Keratinocyte (primary cell): ENCODE measurements at regions not wholly inside any gene's neighbourhood (a gene's known extent, or its start where the extent isn't known, plus 50 kb on each side); places are given as distances from the start of the nearest gene placed in this dataset.

Experiments
- DNase-seq: peaks from one replicate; pipeline ENCODE4 v3.0.0-alpha.2; 2011; ENCODE audit warnings: low read depth, missing footprints, low spot score
- FAIRE-seq: peaks from 2 replicates; lab custom pipeline; 2011; peaks lifted over from hg19 to GRCh38; lab: Jason Lieb, UNC
- H2AFZ ChIP-seq: 2 replicates; pipeline ENCODE4 v1.6.0; 2012; ENCODE audit warnings: low read length, control low read depth, inconsistent platforms; ENCODE audit not compliant: control insufficient read depth
- H3K27ac ChIP-seq: 2 replicates; pipeline ENCODE4 v1.5.1; 2011; ENCODE audit warnings: low read length; ENCODE audit not compliant: control insufficient read depth, insufficient read depth
- H3K27me3 ChIP-seq: 3 replicates; pipeline ENCODE4 v1.6.0; 2011; ENCODE audit warnings: low read length; ENCODE audit not compliant: control insufficient read depth, insufficient read depth; ENCODE audit errors: extremely low read depth
- H3K36me3 ChIP-seq, 2 experiments: 2 replicates in 1 of 2; 3 replicates in 1 of 2; pipeline ENCODE4 v1.5.1; 2011; ENCODE audit warnings: low read length in 2 of 2, mild to moderate bottlenecking in 1 of 2; ENCODE audit not compliant: control insufficient read depth in 2 of 2, insufficient read depth in 2 of 2; ENCODE audit errors: extremely low read depth in 1 of 2
- H3K4me1 ChIP-seq: 3 replicates; pipeline ENCODE4 v1.5.1; 2011; ENCODE audit warnings: low read length; ENCODE audit not compliant: control insufficient read depth, insufficient read depth; ENCODE audit errors: extremely low read depth
- H3K4me2 ChIP-seq: 3 replicates; pipeline ENCODE4 v1.6.0; 2011; ENCODE audit warnings: low read depth, low read length; ENCODE audit not compliant: control insufficient read depth, insufficient read depth; ENCODE audit errors: extremely low read depth
- H3K4me3 ChIP-seq, 3 experiments: fragments of 200-600 bp in 1 of 3; sonication (generic) in 1 of 3; 2 replicates in 2 of 3; 3 replicates in 1 of 3; pipeline ENCODE4 v1.5.1; 2011 to 2016; ENCODE audit warnings: low read length in 3 of 3, mild to moderate bottlenecking in 3 of 3, control low read depth in 2 of 3, inconsistent platforms in 1 of 3, low read depth in 1 of 3, mixed read lengths in 1 of 3, mixed run types in 1 of 3, moderate library complexity in 1 of 3; ENCODE audit not compliant: control insufficient read depth in 2 of 3, insufficient read depth in 2 of 3; ENCODE audit errors: extremely low read depth in 1 of 3
- H3K79me2 ChIP-seq: 2 replicates; pipeline ENCODE4 v1.6.0; 2012; ENCODE audit warnings: low read length; ENCODE audit not compliant: control insufficient read depth, insufficient read depth
- H3K9ac ChIP-seq: 3 replicates; pipeline ENCODE4 v1.6.0; 2011; ENCODE audit warnings: low read length; ENCODE audit not compliant: control insufficient read depth, insufficient read depth; ENCODE audit errors: extremely low read depth
- H3K9me1 ChIP-seq: 3 replicates; pipeline ENCODE4 v1.6.0; 2011; ENCODE audit warnings: low read length; ENCODE audit not compliant: control insufficient read depth, insufficient read depth; ENCODE audit errors: extremely low read depth
- H3K9me3 ChIP-seq: 2 replicates; pipeline ENCODE4 v1.5.1; 2012; ENCODE audit warnings: low read depth, low read length; ENCODE audit not compliant: control insufficient read depth
- H4K20me1 ChIP-seq: 3 replicates; pipeline ENCODE4 v1.6.0; 2011; ENCODE audit warnings: low read length; ENCODE audit not compliant: control insufficient read depth, insufficient read depth; ENCODE audit errors: extremely low read depth
- CTCF ChIP-seq, 3 experiments: IDR thresholded peaks in 1 of 3; conservative IDR thresholded peaks in 1 of 3; optimal IDR thresholded peaks in 1 of 3; 2 replicates in 2 of 3; 3 replicates in 1 of 3; pipeline versions ENCODE3 to v1.5.1; 2011; ENCODE audit warnings: low read length in 3 of 3, mild to moderate bottlenecking in 3 of 3, moderate library complexity in 2 of 3, control low read depth in 1 of 3, inconsistent platforms in 1 of 3; ENCODE audit not compliant: insufficient read depth in 2 of 3; ENCODE audit errors: extremely low read depth in 1 of 3
- EZH2 ChIP-seq: IDR thresholded peaks from one replicate; pipeline ENCODE4 v1.6.1; 2012; ENCODE audit warnings: inconsistent platforms, mild to moderate bottlenecking, low read length, moderate library complexity
- dilution Hi-C: fragments of 300-500 bp; cut with MboI; formaldehyde crosslinking; loops from one replicate; pipeline ENCODE4 v1.7.0; 2020; ENCODE audit warnings: low sequenced_read_pairs; ENCODE audit not compliant: extremely low pct_ligation_motif_present

GRCh38 chr6:139834232-139834631 is 459.8 kb upstream of the CITED2 start:
- FAIRE-seq (no peak), DNase-seq (no peak)
- Histone ChIP-seq H3K9ac (no peak overlapping the region), H3K36me3 (no peaks in the 10 kb centered on the region), H4K20me1 (no peaks in the 10 kb centered on the region), H3K79me2 (no peaks in the 10 kb centered on the region), H3K27ac (no peak overlapping the region), H2AFZ (no peak overlapping the region), H3K9me1 (no peaks in the 10 kb centered on the region), H3K27me3 (no peaks in the 10 kb centered on the region), H3K9me3 (no peaks in the 10 kb centered on the region), H3K4me3 (no peak overlapping the region), H3K4me2 (no peak overlapping the region), H3K4me1 (no peaks in the 10 kb centered on the region)
- TF ChIP-seq EZH2 (no peak), CTCF (optimal IDR thresholded peaks at IDR 0.05 in 1 of 3, IDR thresholded peaks at IDR 0.05 in 1 of 3, conservative IDR thresholded peaks at IDR 0.05 in 1 of 3; ENCODE audit: extremely low read depth in 1 of 3, insufficient read depth in 2 of 3, low read length in 3 of 3) (no peak)
- dilution Hi-C loops: no loop called here

- H3K36me3 ChIP-seq: no peaks in the 10 kb centered on the region
- H2AFZ ChIP-seq: no peak overlapping the region
- H3K79me2 ChIP-seq: no peaks in the 10 kb centered on the region
- H3K4me1 ChIP-seq: no peaks in the 10 kb centered on the region
- H3K27ac ChIP-seq: no peak overlapping the region
- TF ChIP-seq EZH2: no peak
- TF ChIP-seq CTCF (optimal IDR thresholded peaks at IDR 0.05 in 1 of 3, IDR thresholded peaks at IDR 0.05 in 1 of 3, conservative IDR thresholded peaks at IDR 0.05 in 1 of 3; ENCODE audit: extremely low read depth in 1 of 3, insufficient read depth in 2 of 3, low read length in 3 of 3): no peak
- no peak overlapping the region for H3K9ac ChIP-seq
- H3K9me3 ChIP-seq: no peaks in the 10 kb centered on the region
- no peaks in the 10 kb centered on the region for H3K27me3 ChIP-seq
- no peak for DNase-seq
- no peaks in the 10 kb centered on the region for H3K9me1 ChIP-seq
- no peak for FAIRE-seq
- no peaks in the 10 kb centered on the region for H4K20me1 ChIP-seq
- dilution Hi-C loops: no loop called here
- H3K4me3 ChIP-seq: no peak overlapping the region
- no peak overlapping the region for H3K4me2 ChIP-seq
Measured at GRCh38 chr6:139833592-139833991, 459.1 kb upstream of the CITED2 start.
